Heart left ventricle (tissue), 13 donors: ENCODE measurements at regions not wholly inside any gene's neighbourhood (a gene's known extent, or its start where the extent isn't known, plus 50 kb on each side); places are given as distances from the start of the nearest gene placed in this dataset.

Experiments used
- CTCF ChIP-seq, 12 donors: fragments of 200-600 bp; sonication (generic) in 4 of 12; IDR thresholded peaks; one replicate each; pipeline versions ENCODE4 v1.5.0 to v1.8.0; 2018 to 2022; ENCODE audit warnings: antibody characterized with exemption in 12 of 12, mild to moderate bottlenecking in 5 of 12
- POLR2A ChIP-seq, 2 donors: fragments of 450-650 bp; IDR thresholded peaks; one replicate each; pipeline ENCODE4 v1.6.1; 2017; ENCODE audit warnings: antibody characterized with exemption in 2 of 2, mild to moderate bottlenecking in 2 of 2, moderate library complexity in 2 of 2
- donor health status: ischemic (EF 13 %, LVEDD 7.1; RV severe dilation, severe dysfunction).
- donor health status: DM: no; HTN: yes; CAD: no.
- donor health status: DM: no; HTN: no; CAD: no.
- donor health status: ischemic (EF 25% LVEDD 6.9; RV normal size, moderate dysfunction).
- donor health status: ischemic (EF 25% LVEDD 5.7; RV mildly dilated, moderate dysfunction).
- donor health status: ischemic (EF 35%, LVEDD 5.7; RV mildly dilated, moderate dysfunction).
- donor health status: nonischemic (EF 11% LVEDD 7.7; RV severe dilation, severe dysfunction).
- donor health status: DM: yes; HTN: yes; CAD: no.
- donor health status: PGD.
- donor health status: ischemic (EF 29% LVEDD 5.4; RV normal size, mild dysfunction).
- donor health status: nonischemic (EF 23%, LVEDD 6.1; RV moderate dilation, normal function).

- no peak for TF ChIP-seq CTCF (IDR thresholded peaks at IDR 0.05)
- TF ChIP-seq POLR2A (IDR thresholded peaks at IDR 0.05), result no peak
Measured at GRCh38 chr18:64752707-64753106, 603.8 kb upstream of the LINC00305 start.
